SU-DHL-6 (cell line): ENCODE measurements at regions not wholly inside any gene's neighbourhood (a gene's known extent, or its start where the extent isn't known, plus 50 kb on each side); places are given as distances from the start of the nearest gene placed in this dataset.

Experiments
- H2AFZ ChIP-seq: fragments of 200-600 bp; sonication (generic); 2 replicates; pipeline ENCODE4 v1.6.1; 2014; ENCODE audit warnings: low read depth, mild to moderate bottlenecking, moderate library complexity, mixed read lengths, antibody characterized with exemption, low read length; ENCODE audit not compliant: severe bottlenecking
- H3F3A ChIP-seq: fragments of 200-600 bp; shearing (Covaris generic); 2 replicates; pipeline ENCODE4 v1.6.0; 2016; ENCODE audit warnings: antibody characterized with exemption, mild to moderate bottlenecking; ENCODE audit not compliant: insufficient read depth
- H3K27ac ChIP-seq: fragments of 200-600 bp; sonication (generic); 2 replicates; pipeline ENCODE4 v1.5.1; 2016; ENCODE audit warnings: low read depth, mild to moderate bottlenecking, low read length, moderate library complexity, mixed read lengths
- H3K27me3 ChIP-seq: fragments of 200-600 bp; sonication (generic), shearing (Covaris generic); 2 replicates; pipeline ENCODE4 v1.6.0; 2014; ENCODE audit warnings: mild to moderate bottlenecking, low read length
- H3K36me3 ChIP-seq: fragments of 200-600 bp; sonication (generic); 2 replicates; pipeline ENCODE4 v1.6.1; 2014; ENCODE audit warnings: mild to moderate bottlenecking, low read length, mixed read lengths
- H3K4me2 ChIP-seq: fragments of 300-600, 200-600 bp; shearing (Covaris generic), sonication (generic); 2 replicates; pipeline ENCODE4 v1.6.0; 2014; ENCODE audit warnings: low read length, low read depth, mild to moderate bottlenecking; ENCODE audit not compliant: poor library complexity, severe bottlenecking
- H3K4me3 ChIP-seq: fragments of 200-600 bp; sonication (generic); 2 replicates; pipeline ENCODE4 v1.5.1; 2014; ENCODE audit warnings: antibody characterized with exemption, low read length, mild to moderate bottlenecking, mixed read lengths; ENCODE audit not compliant: insufficient read depth, poor library complexity, severe bottlenecking
- H3K79me2 ChIP-seq: fragments of 200-600 bp; sonication (generic); 2 replicates; pipeline ENCODE4 v1.6.1; 2014; ENCODE audit warnings: mild to moderate bottlenecking, low read length, moderate library complexity; ENCODE audit not compliant: insufficient read depth
- H3K9ac ChIP-seq: fragments of 200-600 bp; sonication (generic); 2 replicates; pipeline ENCODE4 v1.7.0; 2014; ENCODE audit warnings: mild to moderate bottlenecking, low read length
- H3K9me2 ChIP-seq: fragments of 200-600 bp; sonication (generic); replicated peaks from 2 replicates; pipeline ENCODE4 v1.6.1; 2014; ENCODE audit warnings: low read length; ENCODE audit not compliant: insufficient read depth
- H3K9me3 ChIP-seq: fragments of 200-600 bp; sonication (generic); 2 replicates; pipeline ENCODE4 v1.6.1; 2014; ENCODE audit warnings: low read length, mixed read lengths; ENCODE audit not compliant: insufficient read depth
- H4K20me1 ChIP-seq: fragments of 200-600 bp; sonication (generic); 2 replicates; pipeline ENCODE4 v1.6.1; 2014; ENCODE audit warnings: low read depth, mild to moderate bottlenecking, antibody characterized with exemption, low read length, moderate library complexity, mixed read lengths
- CTCF ChIP-seq: fragments of 200-600 bp; sonication (generic); IDR thresholded peaks from one replicate; pipeline ENCODE4 v1.5.1; 2017; ENCODE audit warnings: antibody characterized with exemption, mild to moderate bottlenecking, low read length, moderate library complexity; ENCODE audit not compliant: insufficient read depth, poor library complexity, severe bottlenecking
- EZH2phosphoT487 ChIP-seq: fragments of 200-600 bp; sonication (generic), shearing (Covaris generic); conservative IDR thresholded peaks from 2 replicates; pipeline ENCODE4 v1.6.1; 2018; ENCODE audit warnings: mild to moderate bottlenecking, antibody characterized with exemption, low read length, moderate library complexity, mixed read lengths

GRCh38 chrX:69234624-69235023, 69.4 kb upstream of the PJA1 start:
- no peaks in the 10 kb centered on the region for H3K36me3 ChIP-seq
- H3K9me3 ChIP-seq: no peaks in the 10 kb centered on the region
- H3K4me2 ChIP-seq: no peak overlapping the region
- H3K9me2 ChIP-seq: no peaks in the 10 kb centered on the region
- H3K9ac ChIP-seq: no peak overlapping the region
- H3K27me3 ChIP-seq: no peaks in the 10 kb centered on the region
- H3K4me3 ChIP-seq: no peak overlapping the region
- H4K20me1 ChIP-seq: no peaks in the 10 kb centered on the region
- no peak overlapping the region for H3K27ac ChIP-seq
- H3F3A ChIP-seq: no peaks in the 10 kb centered on the region
- no peak overlapping the region for H2AFZ ChIP-seq
- H3K79me2 ChIP-seq: no peaks in the 10 kb centered on the region
- TF ChIP-seq EZH2phosphoT487 (no peak), CTCF (no peak)

- Histone ChIP-seq H2AFZ (no peak overlapping the region), H4K20me1 (no peaks in the 10 kb centered on the region), H3K9me3 (no peaks in the 10 kb centered on the region), H3K36me3 (no peaks in the 10 kb centered on the region), H3K9ac (no peak overlapping the region), H3K4me2 (no peak overlapping the region), H3K27ac (no peak overlapping the region), H3K79me2 (no peaks in the 10 kb centered on the region), H3K4me3 (no peak overlapping the region), H3K27me3 (no peaks in the 10 kb centered on the region), H3K9me2 (no peaks in the 10 kb centered on the region), H3F3A (no peaks in the 10 kb centered on the region)
- TF ChIP-seq EZH2phosphoT487 (no peak), CTCF (no peak)
Observed at GRCh38 chrX:69232945-69233344, 67.7 kb upstream of the PJA1 start.

- H3K79me2 ChIP-seq: no peaks in the 10 kb centered on the region
- no peaks in the 10 kb centered on the region for H4K20me1 ChIP-seq
- no peaks in the 10 kb centered on the region for H3K36me3 ChIP-seq
- H3K9me3 ChIP-seq: no peaks in the 10 kb centered on the region
- H3K9me2 ChIP-seq: no peaks in the 10 kb centered on the region
- no peak overlapping the region for H2AFZ ChIP-seq
- H3K4me3 ChIP-seq: no peak overlapping the region
- TF ChIP-seq EZH2phosphoT487 (no peak), CTCF (no peak)
- no peaks in the 10 kb centered on the region for H3F3A ChIP-seq
- H3K27me3 ChIP-seq: no peaks in the 10 kb centered on the region
- no peak overlapping the region for H3K9ac ChIP-seq
- H3K27ac ChIP-seq: no peak overlapping the region
- H3K4me2 ChIP-seq: no peak overlapping the region
Observed at GRCh38 chrX:69231903-69232302, 66.7 kb upstream of the PJA1 start.

DNA sequence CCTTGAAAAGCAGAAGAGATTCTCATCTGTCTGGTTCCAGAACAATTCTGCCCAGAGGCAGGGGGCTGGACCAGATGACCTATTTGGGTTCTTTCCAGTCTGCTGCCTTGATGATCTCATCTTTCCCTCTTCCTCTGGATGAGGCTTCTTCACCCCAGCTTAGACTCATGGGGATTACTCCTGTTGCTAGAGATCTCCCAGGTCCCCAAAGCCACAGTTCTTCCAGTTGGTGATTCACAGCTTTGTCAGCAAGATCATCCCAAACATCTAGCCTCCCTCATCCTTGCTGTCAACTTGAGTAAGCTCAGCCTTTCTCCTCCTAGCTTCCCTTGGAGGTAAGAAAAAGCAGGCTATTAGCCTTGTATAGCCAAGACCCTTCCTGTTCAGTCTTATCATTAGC, 64.2 kb upstream of the PJA1 start:
- Histone ChIP-seq H4K20me1 (no peaks in the 10 kb centered on the region), H3K9me2 (no peaks in the 10 kb centered on the region), H2AFZ (no peak overlapping the region), H3K27me3 (no peaks in the 10 kb centered on the region), H3K9ac (no peak overlapping the region), H3F3A (no peaks in the 10 kb centered on the region), H3K9me3 (no peaks in the 10 kb centered on the region), H3K27ac (no peak overlapping the region), H3K4me2 (no peak overlapping the region), H3K79me2 (no peaks in the 10 kb centered on the region), H3K4me3 (no peak overlapping the region), H3K36me3 (no peaks in the 10 kb centered on the region)
- TF ChIP-seq EZH2phosphoT487 (no peak), CTCF (no peak)
